ENCODE measurements at regions not wholly inside any gene's neighbourhood (a gene's known extent, or its start where the extent isn't known, plus 50 kb on each side); places are given as distances from the start of the nearest gene placed in this dataset.

- Histone ChIP-seq H3K9ac (ENCODE audit: low read length in 3 of 3) (no peak overlapping the region), H3K4me3 (ENCODE audit: low read length in 3 of 3) (no peak overlapping the region), H3K27ac (ENCODE audit: low read depth in 2 of 2, low read length in 2 of 2) (no peak overlapping the region), H3K4me1 (ENCODE audit: control insufficient read depth in 2 of 3, insufficient read depth in 2 of 3, low read depth in 1 of 3, low read length in 3 of 3) (no peaks in the 10 kb centered on the region), H3K36me3 (ENCODE audit: control insufficient read depth in 2 of 3, insufficient read depth in 3 of 3, low read length in 3 of 3) (no peaks in the 10 kb centered on the region), H3K9me3 (ENCODE audit: control insufficient read depth in 2 of 3, insufficient read depth in 1 of 3, low read length in 3 of 3) (no peaks in the 10 kb centered on the region), H3K27me3 (ENCODE audit: control insufficient read depth, insufficient read depth, low read length) (no peaks in the 10 kb centered on the region)
- TF ChIP-seq CTCF (IDR thresholded peaks at IDR 0.05; ENCODE audit: borderline replicate concordance, extremely low read depth, insufficient read depth), result no peak
- no peak for DNase-seq
- FAIRE-seq, result no peak
- intact Hi-C loops (cut with DNase I), result no loop called here
These were observed 339.6 kb downstream of the ENC1 start for GRCh38 chr5:74300808-74301389.

DNA sequence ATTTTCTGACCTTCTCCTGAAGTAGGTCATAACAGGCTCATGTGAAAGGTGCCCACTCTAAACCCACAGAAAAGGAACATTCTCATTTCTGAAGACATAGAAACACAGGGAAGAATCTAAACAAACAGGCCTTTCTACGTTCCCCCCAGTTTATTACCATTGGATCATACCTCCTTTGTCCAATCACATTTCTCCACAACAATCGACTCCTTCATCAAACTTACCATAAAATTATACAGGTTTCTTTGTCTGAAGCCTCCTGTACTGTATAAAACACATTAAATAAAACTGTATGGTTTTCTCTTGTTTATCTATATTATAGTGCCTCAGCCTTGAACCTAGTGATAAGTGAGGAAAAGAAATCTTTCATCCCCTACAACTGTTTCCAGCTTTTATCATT is 340.7 kb downstream of the ENC1 start:
- Histone ChIP-seq H3K9me3 (ENCODE audit: control insufficient read depth in 2 of 3, insufficient read depth in 1 of 3, low read length in 3 of 3) (no peaks in the 10 kb centered on the region), H3K27me3 (ENCODE audit: control insufficient read depth, insufficient read depth, low read length) (no peaks in the 10 kb centered on the region), H3K9ac (ENCODE audit: low read length in 3 of 3) (no peak overlapping the region), H3K4me1 (ENCODE audit: control insufficient read depth in 2 of 3, insufficient read depth in 2 of 3, low read depth in 1 of 3, low read length in 3 of 3) (no peaks in the 10 kb centered on the region), H3K27ac (ENCODE audit: low read depth in 2 of 2, low read length in 2 of 2) (no peak overlapping the region), H3K36me3 (ENCODE audit: control insufficient read depth in 2 of 3, insufficient read depth in 3 of 3, low read length in 3 of 3) (no peaks in the 10 kb centered on the region), H3K4me3 (ENCODE audit: low read length in 3 of 3) (no peak overlapping the region)
- FAIRE-seq (no peak), DNase-seq (no peak)
- intact Hi-C loops (cut with DNase I), result no loop called here
- no peak for TF ChIP-seq CTCF (IDR thresholded peaks at IDR 0.05; ENCODE audit: borderline replicate concordance, extremely low read depth, insufficient read depth)

- no peaks in the 10 kb centered on the region for H3K36me3 ChIP-seq (ENCODE audit: control insufficient read depth in 2 of 3, insufficient read depth in 3 of 3, low read length in 3 of 3)
- H3K9ac ChIP-seq (ENCODE audit: low read length in 3 of 3), result no peak overlapping the region
- TF ChIP-seq CTCF (IDR thresholded peaks at IDR 0.05; ENCODE audit: borderline replicate concordance, extremely low read depth, insufficient read depth), result no peak
- H3K9me3 ChIP-seq (ENCODE audit: control insufficient read depth in 2 of 3, insufficient read depth in 1 of 3, low read length in 3 of 3), result no peaks in the 10 kb centered on the region
- no peak overlapping the region for H3K4me3 ChIP-seq (ENCODE audit: low read length in 3 of 3)
- FAIRE-seq (no peak), DNase-seq (peak in 2 of 5 donors; percentile 14 to 72)
- intact Hi-C loops (cut with DNase I), result no loop called here
- H3K4me1 ChIP-seq (ENCODE audit: control insufficient read depth in 2 of 3, insufficient read depth in 2 of 3, low read depth in 1 of 3, low read length in 3 of 3), result no peaks in the 10 kb centered on the region
- no peaks in the 10 kb centered on the region for H3K27me3 ChIP-seq (ENCODE audit: control insufficient read depth, insufficient read depth, low read length)
- no peak overlapping the region for H3K27ac ChIP-seq (ENCODE audit: low read depth in 2 of 2, low read length in 2 of 2)
These were observed 343.7 kb downstream of the ENC1 start for GRCh38 chr5:74296685-74297408.

Measured in kidney (tissue), 13 donors.